ENCODE measurements at regions not wholly inside any gene's neighbourhood (a gene's known extent, or its start where the extent isn't known, plus 50 kb on each side); places are given as distances from the start of the nearest gene placed in this dataset.

GRCh38 chr17:79405823-79406222 is 205.0 kb downstream of the RBFOX3 start:
- H3K27ac ChIP-seq (ENCODE audit: insufficient read depth, low read depth, low read length), result no peak overlapping the region
- H4K20me1 ChIP-seq (replicated peaks; ENCODE audit: control insufficient read depth, extremely low read depth, insufficient read depth, low read length), result no peaks in the 10 kb centered on the region
- ChIA-PET CTCF (interaction anchor here (11.7 kb wide), 1 partner anchor 13 kb away, joined by 142 read pairs; no protein-coding TSS in a partner anchor), POLR2A (no interaction called here)
- peaks cover 8% of the 10 kb centered on the region for H3K4me1 ChIP-seq (ENCODE audit: control insufficient read depth, extremely low read depth, insufficient read depth, low read length)
- H3K9me1 ChIP-seq (replicated peaks; ENCODE audit: control insufficient read depth, extremely low read depth, insufficient read depth, low read length), result no peaks in the 10 kb centered on the region
- TF ChIP-seq POLR2AphosphoS5 (IDR thresholded peaks at IDR 0.05; ENCODE audit: insufficient read depth, low read depth, low read length), result no peak
- TF ChIP-seq JUN (IDR thresholded peaks at IDR 0.05; ENCODE audit: borderline replicate concordance, insufficient read depth, insufficient read length, low read depth), result no peak
- no peak for TF ChIP-seq MAX (IDR thresholded peaks at IDR 0.05; ENCODE audit: insufficient read depth, insufficient read length)
- no peak for TF ChIP-seq EZH2 (IDR thresholded peaks at IDR 0.05; ENCODE audit: borderline replicate concordance, low read depth, low read length, severe bottlenecking)
- TF ChIP-seq GATA2 (IDR thresholded peaks at IDR 0.05; ENCODE audit: insufficient read depth, insufficient read length, low read depth, low read length), result no peak
- TF ChIP-seq POLR2A (IDR thresholded peaks at IDR 0.05; ENCODE audit: low read depth, low read length), result no peak
- no peak for TF ChIP-seq FOS (IDR thresholded peaks at IDR 0.05; ENCODE audit: borderline replicate concordance, insufficient read depth, low read length)
- no peak for TF ChIP-seq MYC (IDR thresholded peaks at IDR 0.05; ENCODE audit: low read depth, low read length)
- no peak for TF ChIP-seq CTCF (IDR thresholded peaks at IDR 0.05; ENCODE audit: extremely low read depth in 1 of 2, insufficient read depth in 1 of 2, low read depth in 1 of 2, low read length in 2 of 2)
- H3K79me2 ChIP-seq (ENCODE audit: control insufficient read depth, insufficient read depth, low read length), result no peaks in the 10 kb centered on the region
- H3K9me3 ChIP-seq (replicated peaks; ENCODE audit: control insufficient read depth, insufficient read depth, low read length), result no peaks in the 10 kb centered on the region
- no TSS peak for BruUV-seq (replicated peaks)
- no peak for DNase-seq (ENCODE audit: low read depth, low spot score)
- dilution Hi-C loops (cut with MboI; ENCODE audit: extremely low pct_ligation_motif_present, low sequenced_read_pairs), result no loop called here
- H3K36me3 ChIP-seq (ENCODE audit: control insufficient read depth in 2 of 2, extremely low read depth in 1 of 2, insufficient read depth in 2 of 2, low read length in 2 of 2), result no peaks in the 10 kb centered on the region
- no peak overlapping the region for H3K4me2 ChIP-seq (ENCODE audit: insufficient read depth, low read length)
- no peak for FAIRE-seq
- no peak overlapping the region for H2AFZ ChIP-seq (ENCODE audit: low read depth, low read length)
- intact Hi-C loops (cut with micrococcal nuclease), result no loop called here
- no peak overlapping the region for H3K9ac ChIP-seq (replicated peaks; ENCODE audit: extremely low read depth, insufficient read depth, low read length)
- H3K4me3 ChIP-seq (replicated peaks in 1 of 3; ENCODE audit: insufficient read depth in 1 of 3, low read depth in 1 of 3, low read length in 3 of 3), result no peak overlapping the region
- H3K27me3 ChIP-seq (ENCODE audit: control insufficient read depth in 2 of 2, insufficient read depth in 2 of 2, low read length in 2 of 2), result peaks cover under 1 to 5% of the 10 kb centered on the region in 2 experiments
